SK-N-SH treated with all-trans-retinoic acid at 6 μM for 48 hours (cell line): ENCODE measurements at regions not wholly inside any gene's neighbourhood (a gene's known extent, or its start where the extent isn't known, plus 50 kb on each side); places are given as distances from the start of the nearest gene placed in this dataset.

Experiments used
- ATAC-seq: fragments of 200-7000 bp; cut with Tn5 transposase; 3 replicates; pipeline ENCODE4 v1.9.1; 2020; ENCODE audit warnings: mild to moderate bottlenecking, moderate library complexity
- ARNTL ChIP-seq: fragments of 450-650 bp; formaldehyde crosslinking; IDR thresholded peaks from 2 replicates; pipeline ENCODE4 v1.5.0; 2020; ENCODE audit warnings: low read depth, mild to moderate bottlenecking, moderate library complexity, borderline replicate concordance
- BACH2 ChIP-seq: fragments of 250-450 bp; sonication (Bioruptor Pico); IDR thresholded peaks from 2 replicates; pipeline ENCODE4 v1.9.0; 2021; ENCODE audit warnings: mild to moderate bottlenecking, borderline replicate concordance
- CSDC2 ChIP-seq: fragments of 250-450 bp; sonication (Bioruptor Pico); IDR thresholded peaks from 2 replicates; pipeline ENCODE4 v1.5.0; 2020; ENCODE audit warnings: mild to moderate bottlenecking, moderate library complexity
- ESRRG ChIP-seq: fragments of 250-450 bp; sonication (Bioruptor Pico); IDR thresholded peaks from 2 replicates; pipeline ENCODE4 v1.6.1; 2021; ENCODE audit warnings: mild to moderate bottlenecking
- GLIS3 ChIP-seq: fragments of 250-450 bp; sonication (Bioruptor Pico); IDR thresholded peaks from 2 replicates; pipeline ENCODE4 v1.5.0; 2020; ENCODE audit warnings: mild to moderate bottlenecking, moderate library complexity
- ISL1 ChIP-seq: fragments of 250-450 bp; sonication (Bioruptor Pico); IDR thresholded peaks from 2 replicates; pipeline ENCODE4 v2.1.2; 2022; ENCODE audit warnings: mild to moderate bottlenecking, moderate library complexity
- OSR1 ChIP-seq: fragments of 250-450 bp; sonication (Bioruptor Pico); IDR thresholded peaks from 2 replicates; pipeline ENCODE4 v1.8.0; 2022; ENCODE audit warnings: moderate library complexity, mild to moderate bottlenecking, inconsistent platforms
- PPARA ChIP-seq: fragments of 250-450 bp; sonication (Bioruptor Pico); IDR thresholded peaks from 2 replicates; pipeline ENCODE4 v1.5.0; 2020; ENCODE audit warnings: mild to moderate bottlenecking, borderline replicate concordance
- SNAI2 ChIP-seq: fragments of 250-450 bp; sonication (Bioruptor Pico); IDR thresholded peaks from 2 replicates; pipeline ENCODE4 v1.5.0; 2020; ENCODE audit warnings: mild to moderate bottlenecking, moderate library complexity
- TCF4 ChIP-seq: fragments of 250-450 bp; sonication (Bioruptor Pico); IDR thresholded peaks from 2 replicates; pipeline ENCODE4 v1.8.0; 2021; ENCODE audit warnings: mild to moderate bottlenecking, moderate library complexity, borderline replicate concordance
- TOX ChIP-seq: fragments of 250-450 bp; sonication (Bioruptor Pico); IDR thresholded peaks from 2 replicates; pipeline ENCODE4 v1.8.0; 2021; ENCODE audit warnings: mild to moderate bottlenecking, moderate library complexity, borderline replicate concordance
- ZC3H10 ChIP-seq: fragments of 250-450 bp; sonication (Bioruptor Pico); IDR thresholded peaks from 2 replicates; pipeline ENCODE4 v1.5.1; 2021; ENCODE audit warnings: mild to moderate bottlenecking, moderate library complexity
- ZFP3 ChIP-seq: fragments of 250-450 bp; sonication (Bioruptor Pico); IDR thresholded peaks from 2 replicates; pipeline ENCODE4 v1.5.0; 2020; ENCODE audit warnings: mild to moderate bottlenecking, moderate library complexity
- ZFP30 ChIP-seq: fragments of 450-650 bp; formaldehyde crosslinking; IDR thresholded peaks from 2 replicates; pipeline ENCODE4 v1.5.0; 2022; ENCODE audit warnings: mild to moderate bottlenecking, moderate library complexity
- ZNF565 ChIP-seq: fragments of 450-650 bp; formaldehyde crosslinking; conservative IDR thresholded peaks from 2 replicates; pipeline ENCODE4 v1.5.0; 2020; ENCODE audit warnings: low read depth, mild to moderate bottlenecking, moderate library complexity
- ZNF70 ChIP-seq: fragments of 450-650 bp; formaldehyde crosslinking; IDR thresholded peaks from 2 replicates; pipeline ENCODE4 v1.5.0; 2020; ENCODE audit warnings: mild to moderate bottlenecking, moderate library complexity
- ZNF8 ChIP-seq: fragments of 450-650 bp; formaldehyde crosslinking; IDR thresholded peaks from 2 replicates; pipeline ENCODE4 v1.5.0; 2020; ENCODE audit warnings: mild to moderate bottlenecking, moderate library complexity
- TF ChIP-seq, protein P1 (sequence below): fragments of 250-450 bp; sonication (Bioruptor Pico); IDR thresholded peaks from 2 replicates; pipeline ENCODE4 v1.8.0; 2021; ENCODE audit warnings: low read depth, mild to moderate bottlenecking, moderate library complexity, borderline replicate concordance
- TF ChIP-seq, protein P2 (sequence below): fragments of 250-450 bp; sonication (Bioruptor Pico); IDR thresholded peaks from 2 replicates; pipeline ENCODE4 v1.5.1; 2021; ENCODE audit warnings: mild to moderate bottlenecking, moderate library complexity
- TF ChIP-seq, protein P3 (sequence below): fragments of 250-450 bp; sonication (Bioruptor Pico); IDR thresholded peaks from 2 replicates; pipeline ENCODE4 v1.5.1; 2020; ENCODE audit warnings: low read depth, mild to moderate bottlenecking, moderate library complexity
- TF ChIP-seq, protein P4 (sequence below): fragments of 250-450 bp; sonication (Bioruptor Pico); IDR thresholded peaks from 2 replicates; pipeline ENCODE4 v1.8.0; 2020; ENCODE audit warnings: mild to moderate bottlenecking, moderate library complexity, borderline replicate concordance

DNA sequence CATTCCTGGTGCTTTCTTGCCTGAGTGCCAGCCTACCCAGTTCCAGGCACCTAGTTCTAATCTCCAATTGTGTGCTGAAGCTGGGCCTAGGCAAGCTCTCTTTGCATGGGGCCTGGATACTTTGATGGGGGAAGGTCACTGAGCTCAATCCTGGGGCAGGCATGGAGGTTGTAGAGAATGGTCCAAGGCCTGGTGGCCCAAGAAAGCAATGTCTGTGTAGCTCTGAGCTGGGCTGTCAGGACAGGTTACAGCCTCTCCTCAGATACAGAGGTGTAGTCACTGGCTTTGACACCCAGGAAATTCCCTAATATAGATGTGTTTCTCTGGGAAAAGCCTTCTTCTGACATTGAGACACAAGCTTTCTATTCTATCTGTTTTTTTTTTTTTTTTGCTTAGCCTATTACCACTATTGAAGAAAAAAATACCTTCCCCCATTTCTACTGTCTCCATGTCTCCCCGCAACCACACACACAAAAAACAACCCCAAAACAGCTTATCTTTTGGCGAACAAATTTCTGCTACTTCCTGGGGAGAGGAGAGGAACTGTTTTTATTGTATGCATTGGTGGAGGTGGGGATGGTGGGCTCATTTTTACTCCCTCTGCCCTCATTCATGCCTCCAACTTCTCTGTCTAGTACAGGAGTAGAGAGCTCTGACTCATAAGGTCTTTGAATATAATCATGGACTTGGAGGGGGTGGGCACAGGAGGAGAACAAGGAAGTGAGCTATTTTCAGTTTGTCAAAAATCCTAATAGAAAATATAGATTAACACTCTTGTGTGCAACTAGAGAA lies 66.7 kb upstream of the DHX15 start:
- TF ChIP-seq OSR1 (CRISPR knock-in tag) = no peak
- TF ChIP-seq ZNF8 (CRISPR knock-in tag) = no peak
- no peak for TF ChIP-seq ISL1 (CRISPR knock-in tag)
- TF ChIP-seq ZC3H10 (CRISPR knock-in tag) = no peak
- TF ChIP-seq TCF4 (CRISPR knock-in tag) = no peak
- TF ChIP-seq ESRRG (CRISPR knock-in tag) = no peak
- TF ChIP-seq, protein P1, sequence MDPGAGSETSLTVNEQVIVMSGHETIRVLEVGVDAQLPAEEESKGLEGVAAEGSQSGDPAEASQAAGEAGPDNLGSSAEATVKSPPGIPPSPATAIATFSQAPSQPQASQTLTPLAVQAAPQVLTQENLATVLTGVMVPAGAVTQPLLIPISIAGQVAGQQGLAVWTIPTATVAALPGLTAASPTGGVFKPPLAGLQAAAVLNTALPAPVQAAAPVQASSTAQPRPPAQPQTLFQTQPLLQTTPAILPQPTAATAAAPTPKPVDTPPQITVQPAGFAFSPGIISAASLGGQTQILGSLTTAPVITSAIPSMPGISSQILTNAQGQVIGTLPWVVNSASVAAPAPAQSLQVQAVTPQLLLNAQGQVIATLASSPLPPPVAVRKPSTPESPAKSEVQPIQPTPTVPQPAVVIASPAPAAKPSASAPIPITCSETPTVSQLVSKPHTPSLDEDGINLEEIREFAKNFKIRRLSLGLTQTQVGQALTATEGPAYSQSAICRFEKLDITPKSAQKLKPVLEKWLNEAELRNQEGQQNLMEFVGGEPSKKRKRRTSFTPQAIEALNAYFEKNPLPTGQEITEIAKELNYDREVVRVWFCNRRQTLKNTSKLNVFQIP = no peak
- no peak for TF ChIP-seq ZFP3 (CRISPR knock-in tag)
- TF ChIP-seq, protein P2, sequence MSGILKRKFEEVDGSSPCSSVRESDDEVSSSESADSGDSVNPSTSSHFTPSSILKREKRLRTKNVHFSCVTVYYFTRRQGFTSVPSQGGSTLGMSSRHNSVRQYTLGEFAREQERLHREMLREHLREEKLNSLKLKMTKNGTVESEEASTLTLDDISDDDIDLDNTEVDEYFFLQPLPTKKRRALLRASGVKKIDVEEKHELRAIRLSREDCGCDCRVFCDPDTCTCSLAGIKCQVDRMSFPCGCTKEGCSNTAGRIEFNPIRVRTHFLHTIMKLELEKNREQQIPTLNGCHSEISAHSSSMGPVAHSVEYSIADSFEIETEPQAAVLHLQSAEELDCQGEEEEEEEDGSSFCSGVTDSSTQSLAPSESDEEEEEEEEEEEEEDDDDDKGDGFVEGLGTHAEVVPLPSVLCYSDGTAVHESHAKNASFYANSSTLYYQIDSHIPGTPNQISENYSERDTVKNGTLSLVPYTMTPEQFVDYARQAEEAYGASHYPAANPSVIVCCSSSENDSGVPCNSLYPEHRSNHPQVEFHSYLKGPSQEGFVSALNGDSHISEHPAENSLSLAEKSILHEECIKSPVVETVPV (CRISPR knock-in tag) = no peak
- TF ChIP-seq TOX (CRISPR knock-in tag) = no peak
- TF ChIP-seq ZNF70 (CRISPR knock-in tag) = no peak
- TF ChIP-seq, protein P3, sequence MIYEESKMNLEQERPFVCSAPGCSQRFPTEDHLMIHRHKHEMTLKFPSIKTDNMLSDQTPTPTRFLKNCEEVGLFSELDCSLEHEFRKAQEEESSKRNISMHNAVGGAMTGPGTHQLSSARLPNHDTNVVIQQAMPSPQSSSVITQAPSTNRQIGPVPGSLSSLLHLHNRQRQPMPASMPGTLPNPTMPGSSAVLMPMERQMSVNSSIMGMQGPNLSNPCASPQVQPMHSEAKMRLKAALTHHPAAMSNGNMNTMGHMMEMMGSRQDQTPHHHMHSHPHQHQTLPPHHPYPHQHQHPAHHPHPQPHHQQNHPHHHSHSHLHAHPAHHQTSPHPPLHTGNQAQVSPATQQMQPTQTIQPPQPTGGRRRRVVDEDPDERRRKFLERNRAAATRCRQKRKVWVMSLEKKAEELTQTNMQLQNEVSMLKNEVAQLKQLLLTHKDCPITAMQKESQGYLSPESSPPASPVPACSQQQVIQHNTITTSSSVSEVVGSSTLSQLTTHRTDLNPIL = no peak
- ATAC-seq = peak; percentile 59

DNA sequence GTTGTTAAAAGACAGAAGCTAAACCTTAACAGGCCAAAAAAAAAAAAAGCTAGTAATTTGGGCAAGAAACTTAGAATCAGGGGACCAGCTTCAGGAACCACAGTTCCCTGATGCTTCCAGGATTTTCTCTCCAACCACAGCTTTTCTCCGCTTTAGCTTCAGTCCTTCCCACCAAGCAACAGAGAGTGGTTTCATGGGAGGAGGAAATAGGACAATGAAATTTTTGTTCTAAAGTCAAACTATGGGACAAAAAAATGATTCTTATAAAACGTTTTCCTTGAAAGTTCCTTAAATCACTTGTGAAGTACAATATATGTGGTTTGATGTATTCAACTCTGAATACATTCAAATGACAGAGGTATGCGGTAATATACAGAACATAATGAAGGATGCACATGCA lies 71.0 kb upstream of the DHX15 start:
- no peak for ATAC-seq
- TF ChIP-seq, protein P4, sequence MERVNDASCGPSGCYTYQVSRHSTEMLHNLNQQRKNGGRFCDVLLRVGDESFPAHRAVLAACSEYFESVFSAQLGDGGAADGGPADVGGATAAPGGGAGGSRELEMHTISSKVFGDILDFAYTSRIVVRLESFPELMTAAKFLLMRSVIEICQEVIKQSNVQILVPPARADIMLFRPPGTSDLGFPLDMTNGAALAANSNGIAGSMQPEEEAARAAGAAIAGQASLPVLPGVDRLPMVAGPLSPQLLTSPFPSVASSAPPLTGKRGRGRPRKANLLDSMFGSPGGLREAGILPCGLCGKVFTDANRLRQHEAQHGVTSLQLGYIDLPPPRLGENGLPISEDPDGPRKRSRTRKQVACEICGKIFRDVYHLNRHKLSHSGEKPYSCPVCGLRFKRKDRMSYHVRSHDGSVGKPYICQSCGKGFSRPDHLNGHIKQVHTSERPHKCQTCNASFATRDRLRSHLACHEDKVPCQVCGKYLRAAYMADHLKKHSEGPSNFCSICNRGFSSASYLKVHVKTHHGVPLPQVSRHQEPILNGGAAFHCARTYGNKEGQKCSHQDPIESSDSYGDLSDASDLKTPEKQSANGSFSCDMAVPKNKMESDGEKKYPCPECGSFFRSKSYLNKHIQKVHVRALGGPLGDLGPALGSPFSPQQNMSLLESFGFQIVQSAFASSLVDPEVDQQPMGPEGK (CRISPR knock-in tag) = no peak
- TF ChIP-seq OSR1 (CRISPR knock-in tag) (no peak), TOX (CRISPR knock-in tag) (no peak), PPARA (CRISPR knock-in tag) (no peak), ARNTL (CRISPR knock-in tag) (no peak), SNAI2 (no peak), ZNF565 (CRISPR knock-in tag) (no peak), ZNF8 (CRISPR knock-in tag) (no peak), CSDC2 (CRISPR knock-in tag) (no peak), ZNF70 (CRISPR knock-in tag) (no peak), BACH2 (CRISPR knock-in tag) (no peak)
- TF ChIP-seq, protein P3 = no peak

DNA sequence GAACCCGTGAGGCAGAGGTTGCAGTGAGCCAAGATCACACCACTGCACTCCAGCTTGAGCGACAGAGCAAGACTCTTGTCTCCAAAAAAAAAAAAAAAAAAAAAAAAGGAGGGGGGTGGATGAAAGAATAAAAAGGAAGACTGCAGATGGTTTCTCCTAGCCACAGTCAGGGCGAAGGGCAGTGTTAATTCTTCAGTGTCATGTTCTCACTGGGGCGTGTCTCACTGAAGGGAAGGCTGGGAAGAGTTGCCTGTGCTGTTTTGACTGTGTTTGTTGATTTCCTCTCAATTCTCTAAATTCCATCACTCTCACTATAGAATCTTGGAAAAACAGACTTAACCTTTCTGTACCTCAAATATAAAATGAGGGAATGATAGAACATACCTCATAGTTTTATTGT lies 71.6 kb upstream of the DHX15 start:
- ATAC-seq = no peak
- no peak for TF ChIP-seq GLIS3 (CRISPR knock-in tag)
- no peak for TF ChIP-seq SNAI2
- TF ChIP-seq, protein P1 = no peak
- TF ChIP-seq ZNF70 (CRISPR knock-in tag) = no peak
- no peak for TF ChIP-seq ISL1 (CRISPR knock-in tag)
- no peak for TF ChIP-seq CSDC2 (CRISPR knock-in tag)
- TF ChIP-seq ZFP30 = no peak
- TF ChIP-seq, protein P2 (CRISPR knock-in tag) = no peak
- no peak for TF ChIP-seq TOX (CRISPR knock-in tag)
- no peak for TF ChIP-seq PPARA (CRISPR knock-in tag)
- no peak for TF ChIP-seq TCF4 (CRISPR knock-in tag)
